SU-DHL-6 (cell line): ENCODE measurements at regions not wholly inside any gene's neighbourhood (a gene's known extent, or its start where the extent isn't known, plus 50 kb on each side); places are given as distances from the start of the nearest gene placed in this dataset.

Experiments used
- EZH2phosphoT487 ChIP-seq: fragments of 200-600 bp; sonication (generic), shearing (Covaris generic); conservative IDR thresholded peaks from 2 replicates; pipeline ENCODE4 v1.6.1; 2018; ENCODE audit warnings: mild to moderate bottlenecking, antibody characterized with exemption, low read length, moderate library complexity, mixed read lengths
- TF ChIP-seq, protein P1 (sequence below): fragments of 200-600 bp; sonication (generic); IDR thresholded peaks from one replicate; pipeline ENCODE4 v1.5.1; 2017; ENCODE audit warnings: antibody characterized with exemption, mild to moderate bottlenecking, low read length, moderate library complexity; ENCODE audit not compliant: insufficient read depth, poor library complexity, severe bottlenecking

DNA sequence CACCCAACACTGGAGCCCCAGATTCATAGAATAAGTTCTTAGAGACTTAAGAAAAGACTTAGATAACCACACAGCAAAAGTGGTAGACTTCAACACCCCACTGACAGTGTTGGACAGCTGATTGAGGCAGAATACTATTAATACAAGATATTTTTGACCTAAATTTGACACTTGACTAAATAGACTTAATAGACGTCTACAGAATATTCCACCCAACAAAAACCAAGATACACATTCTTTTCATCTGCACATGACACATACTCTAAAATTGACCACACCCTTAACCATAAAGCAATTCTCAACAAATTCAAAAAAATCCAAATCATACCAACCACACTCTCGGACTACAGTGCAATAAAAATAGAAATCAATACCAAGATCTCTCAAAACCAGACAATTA, 179.8 kb upstream of the TPM1 start:
- TF ChIP-seq, protein P1, sequence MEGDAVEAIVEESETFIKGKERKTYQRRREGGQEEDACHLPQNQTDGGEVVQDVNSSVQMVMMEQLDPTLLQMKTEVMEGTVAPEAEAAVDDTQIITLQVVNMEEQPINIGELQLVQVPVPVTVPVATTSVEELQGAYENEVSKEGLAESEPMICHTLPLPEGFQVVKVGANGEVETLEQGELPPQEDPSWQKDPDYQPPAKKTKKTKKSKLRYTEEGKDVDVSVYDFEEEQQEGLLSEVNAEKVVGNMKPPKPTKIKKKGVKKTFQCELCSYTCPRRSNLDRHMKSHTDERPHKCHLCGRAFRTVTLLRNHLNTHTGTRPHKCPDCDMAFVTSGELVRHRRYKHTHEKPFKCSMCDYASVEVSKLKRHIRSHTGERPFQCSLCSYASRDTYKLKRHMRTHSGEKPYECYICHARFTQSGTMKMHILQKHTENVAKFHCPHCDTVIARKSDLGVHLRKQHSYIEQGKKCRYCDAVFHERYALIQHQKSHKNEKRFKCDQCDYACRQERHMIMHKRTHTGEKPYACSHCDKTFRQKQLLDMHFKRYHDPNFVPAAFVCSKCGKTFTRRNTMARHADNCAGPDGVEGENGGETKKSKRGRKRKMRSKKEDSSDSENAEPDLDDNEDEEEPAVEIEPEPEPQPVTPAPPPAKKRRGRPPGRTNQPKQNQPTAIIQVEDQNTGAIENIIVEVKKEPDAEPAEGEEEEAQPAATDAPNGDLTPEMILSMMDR: no peak
- no peak for TF ChIP-seq EZH2phosphoT487
